Upper lobe of left lung (tissue), 4 donors: ENCODE measurements at regions not wholly inside any gene's neighbourhood (a gene's known extent, or its start where the extent isn't known, plus 50 kb on each side); places are given as distances from the start of the nearest gene placed in this dataset.

Experiments
- EP300 ChIP-seq, 4 donors: sonication (generic); formaldehyde crosslinking; IDR thresholded peaks; one replicate each; pipeline ENCODE4 v1.5.1; 2017; ENCODE audit warnings: antibody characterized with exemption in 4 of 4, control low read depth in 2 of 4
- POLR2A ChIP-seq, 4 donors: fragments of 450-650 bp; IDR thresholded peaks; one replicate each; pipeline ENCODE4 v1.5.1; 2016 to 2017; ENCODE audit warnings: antibody characterized with exemption in 4 of 4, mild to moderate bottlenecking in 2 of 4
- POLR2AphosphoS5 ChIP-seq, 2 donors: sonication (generic); formaldehyde crosslinking; IDR thresholded peaks; one replicate each; pipeline ENCODE4 v1.5.1; 2017; ENCODE audit warnings: antibody characterized with exemption in 2 of 2
- TF ChIP-seq, protein P1 (sequence below), 6 experiments: fragments of 450-650 bp in 4 of 6; fragments of 200-600 bp in 2 of 6; sonication (generic) in 2 of 6; IDR thresholded peaks; one replicate each; pipeline ENCODE4 v1.5.1; 2016 to 2019; ENCODE audit warnings: antibody characterized with exemption in 6 of 6

DNA sequence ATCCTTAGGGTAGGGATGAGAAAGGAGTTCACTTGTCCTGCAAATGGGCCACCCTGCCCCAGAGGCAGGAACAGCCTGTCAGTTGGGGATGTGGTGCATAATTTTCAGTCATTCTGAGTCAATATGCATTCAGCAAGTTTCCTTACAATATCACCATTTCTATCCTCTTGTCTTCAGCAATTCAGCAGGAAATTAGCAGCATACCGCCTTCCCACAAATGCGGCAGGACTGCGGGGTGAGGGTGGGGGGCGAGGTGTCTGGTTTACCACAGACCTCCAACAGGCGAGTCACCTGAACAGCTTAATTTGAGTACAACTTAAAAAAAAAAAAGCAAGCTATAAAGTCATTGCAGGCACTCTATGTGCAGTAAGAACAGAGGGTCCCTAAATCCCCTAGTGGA lies 126.8 kb downstream of the MAP3K7 start:
- TF ChIP-seq POLR2AphosphoS5 (IDR thresholded peaks at IDR 0.05): no peak
- TF ChIP-seq, protein P1, sequence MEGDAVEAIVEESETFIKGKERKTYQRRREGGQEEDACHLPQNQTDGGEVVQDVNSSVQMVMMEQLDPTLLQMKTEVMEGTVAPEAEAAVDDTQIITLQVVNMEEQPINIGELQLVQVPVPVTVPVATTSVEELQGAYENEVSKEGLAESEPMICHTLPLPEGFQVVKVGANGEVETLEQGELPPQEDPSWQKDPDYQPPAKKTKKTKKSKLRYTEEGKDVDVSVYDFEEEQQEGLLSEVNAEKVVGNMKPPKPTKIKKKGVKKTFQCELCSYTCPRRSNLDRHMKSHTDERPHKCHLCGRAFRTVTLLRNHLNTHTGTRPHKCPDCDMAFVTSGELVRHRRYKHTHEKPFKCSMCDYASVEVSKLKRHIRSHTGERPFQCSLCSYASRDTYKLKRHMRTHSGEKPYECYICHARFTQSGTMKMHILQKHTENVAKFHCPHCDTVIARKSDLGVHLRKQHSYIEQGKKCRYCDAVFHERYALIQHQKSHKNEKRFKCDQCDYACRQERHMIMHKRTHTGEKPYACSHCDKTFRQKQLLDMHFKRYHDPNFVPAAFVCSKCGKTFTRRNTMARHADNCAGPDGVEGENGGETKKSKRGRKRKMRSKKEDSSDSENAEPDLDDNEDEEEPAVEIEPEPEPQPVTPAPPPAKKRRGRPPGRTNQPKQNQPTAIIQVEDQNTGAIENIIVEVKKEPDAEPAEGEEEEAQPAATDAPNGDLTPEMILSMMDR (IDR thresholded peaks at IDR 0.05): no peak
- no peak for TF ChIP-seq POLR2A (IDR thresholded peaks at IDR 0.05)
- no peak for TF ChIP-seq EP300 (IDR thresholded peaks at IDR 0.05)
